ENCODE measurements at regions not wholly inside any gene's neighbourhood (a gene's known extent, or its start where the extent isn't known, plus 50 kb on each side); places are given as distances from the start of the nearest gene placed in this dataset.

DNA sequence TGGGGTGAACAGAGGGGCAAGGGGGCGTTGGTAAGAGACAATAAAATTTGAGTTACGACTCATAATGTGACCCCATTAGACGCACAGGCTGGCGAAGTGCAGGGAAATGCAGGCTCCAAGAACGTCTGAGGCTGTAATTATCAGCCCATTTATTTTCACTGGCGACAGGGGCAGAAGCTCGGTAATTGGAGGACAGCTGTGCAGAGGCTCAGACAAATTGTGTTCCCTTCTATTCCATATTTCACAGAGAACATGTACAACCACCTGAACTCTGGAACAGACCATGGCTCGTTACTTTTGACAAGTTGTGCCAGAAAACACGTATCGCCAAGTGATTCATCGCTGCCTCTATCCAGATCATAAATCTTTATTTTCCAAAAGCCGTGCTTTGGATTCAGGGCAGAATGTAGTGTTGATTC lies 137.3 kb upstream of the FRMD4A start:
- no peak overlapping the region for H3K27ac ChIP-seq
- DNase-seq = no peak
- H3K27me3 ChIP-seq = no peaks in the 10 kb centered on the region
- H3K4me3 ChIP-seq = no peak overlapping the region
- no peak for ATAC-seq
- in situ Hi-C loops (cut with MboI; ENCODE audit: low sequenced_read_pairs in 4 of 4) (no loop called here), intact Hi-C loops (cut with DNase I; ENCODE audit: low total_unique reads) (no loop called here)
- no peak for TF ChIP-seq POLR2A (IDR thresholded peaks at IDR 0.05)
- TF ChIP-seq, protein P1, sequence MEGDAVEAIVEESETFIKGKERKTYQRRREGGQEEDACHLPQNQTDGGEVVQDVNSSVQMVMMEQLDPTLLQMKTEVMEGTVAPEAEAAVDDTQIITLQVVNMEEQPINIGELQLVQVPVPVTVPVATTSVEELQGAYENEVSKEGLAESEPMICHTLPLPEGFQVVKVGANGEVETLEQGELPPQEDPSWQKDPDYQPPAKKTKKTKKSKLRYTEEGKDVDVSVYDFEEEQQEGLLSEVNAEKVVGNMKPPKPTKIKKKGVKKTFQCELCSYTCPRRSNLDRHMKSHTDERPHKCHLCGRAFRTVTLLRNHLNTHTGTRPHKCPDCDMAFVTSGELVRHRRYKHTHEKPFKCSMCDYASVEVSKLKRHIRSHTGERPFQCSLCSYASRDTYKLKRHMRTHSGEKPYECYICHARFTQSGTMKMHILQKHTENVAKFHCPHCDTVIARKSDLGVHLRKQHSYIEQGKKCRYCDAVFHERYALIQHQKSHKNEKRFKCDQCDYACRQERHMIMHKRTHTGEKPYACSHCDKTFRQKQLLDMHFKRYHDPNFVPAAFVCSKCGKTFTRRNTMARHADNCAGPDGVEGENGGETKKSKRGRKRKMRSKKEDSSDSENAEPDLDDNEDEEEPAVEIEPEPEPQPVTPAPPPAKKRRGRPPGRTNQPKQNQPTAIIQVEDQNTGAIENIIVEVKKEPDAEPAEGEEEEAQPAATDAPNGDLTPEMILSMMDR (IDR thresholded peaks at IDR 0.05 in 4 of 5, conservative IDR thresholded peaks at IDR 0.05 in 1 of 5) = no peak
- H3K4me1 ChIP-seq = no peaks in the 10 kb centered on the region
- no peaks in the 10 kb centered on the region for H3K9me3 ChIP-seq
- no peaks in the 10 kb centered on the region for H3K36me3 ChIP-seq

DNA sequence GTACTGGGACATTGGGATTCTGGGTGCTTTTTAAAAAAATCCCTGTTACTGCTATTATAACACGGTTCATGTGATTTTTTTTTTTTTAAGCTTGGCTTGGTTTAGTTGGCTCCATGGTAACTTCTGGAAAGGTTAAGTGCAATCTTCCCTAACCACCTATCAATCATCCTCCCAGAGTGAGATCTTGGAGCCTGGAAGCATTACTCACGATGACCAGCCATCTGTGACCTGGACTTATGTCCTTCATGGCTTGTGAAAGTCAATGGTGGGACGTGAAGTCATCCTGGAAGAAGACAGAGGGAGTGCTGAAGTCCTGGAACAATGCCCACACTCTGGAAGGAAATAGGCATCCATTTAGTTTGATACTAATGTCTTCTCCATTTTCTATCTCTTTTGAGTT lies 135.5 kb upstream of the FRMD4A start:
- TF ChIP-seq, protein P1 (IDR thresholded peaks at IDR 0.05 in 4 of 5, conservative IDR thresholded peaks at IDR 0.05 in 1 of 5) = no peak
- TF ChIP-seq POLR2A (IDR thresholded peaks at IDR 0.05) = no peak
- intact Hi-C loops (cut with DNase I; ENCODE audit: low total_unique reads) (no loop called here), in situ Hi-C loops (cut with MboI; ENCODE audit: low sequenced_read_pairs in 4 of 4) (no loop called here)
- peak; percentile 2 to 32 for DNase-seq
- H3K27ac ChIP-seq = no peak overlapping the region
- no peaks in the 10 kb centered on the region for H3K27me3 ChIP-seq
- H3K4me3 ChIP-seq = no peak overlapping the region
- no peaks in the 10 kb centered on the region for H3K9me3 ChIP-seq
- H3K4me1 ChIP-seq = no peaks in the 10 kb centered on the region
- peak in 1 of 2 donors; percentile 41 for ATAC-seq
- H3K36me3 ChIP-seq = no peaks in the 10 kb centered on the region

DNA sequence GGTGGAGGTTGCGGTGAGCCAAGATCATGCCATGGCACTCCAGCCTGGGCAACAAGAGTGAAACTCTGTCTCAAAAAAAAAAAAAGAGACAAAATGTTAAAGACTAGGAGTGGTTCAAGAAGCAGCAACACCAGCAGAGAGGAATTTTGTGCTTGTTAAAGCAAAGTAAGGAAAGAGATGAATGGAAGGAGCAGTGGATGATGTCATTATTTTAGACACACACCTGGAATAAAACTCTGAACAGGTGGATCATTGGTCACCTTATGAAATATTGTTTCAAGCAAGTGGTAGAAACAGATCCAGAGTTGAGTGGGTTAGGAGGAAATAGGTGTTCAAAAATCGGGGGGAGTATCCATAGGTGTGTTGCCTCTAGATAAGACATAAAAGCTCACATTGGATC lies 129.7 kb upstream of the FRMD4A start:
- no peaks in the 10 kb centered on the region for H3K27me3 ChIP-seq
- H3K27ac ChIP-seq = no peak overlapping the region
- no peak overlapping the region for H3K4me3 ChIP-seq
- no peak for ATAC-seq
- H3K9me3 ChIP-seq = no peaks in the 10 kb centered on the region
- H3K4me1 ChIP-seq = no peaks in the 10 kb centered on the region
- in situ Hi-C loops (cut with MboI; ENCODE audit: low sequenced_read_pairs in 4 of 4) = no loop called here
- H3K36me3 ChIP-seq = no peaks in the 10 kb centered on the region
- no peak for DNase-seq
- TF ChIP-seq POLR2A (IDR thresholded peaks at IDR 0.05) = no peak
- TF ChIP-seq, protein P1 (IDR thresholded peaks at IDR 0.05 in 4 of 5, conservative IDR thresholded peaks at IDR 0.05 in 1 of 5) = no peak
- intact Hi-C loops (cut with DNase I; ENCODE audit: low total_unique reads) = no loop called here

DNA sequence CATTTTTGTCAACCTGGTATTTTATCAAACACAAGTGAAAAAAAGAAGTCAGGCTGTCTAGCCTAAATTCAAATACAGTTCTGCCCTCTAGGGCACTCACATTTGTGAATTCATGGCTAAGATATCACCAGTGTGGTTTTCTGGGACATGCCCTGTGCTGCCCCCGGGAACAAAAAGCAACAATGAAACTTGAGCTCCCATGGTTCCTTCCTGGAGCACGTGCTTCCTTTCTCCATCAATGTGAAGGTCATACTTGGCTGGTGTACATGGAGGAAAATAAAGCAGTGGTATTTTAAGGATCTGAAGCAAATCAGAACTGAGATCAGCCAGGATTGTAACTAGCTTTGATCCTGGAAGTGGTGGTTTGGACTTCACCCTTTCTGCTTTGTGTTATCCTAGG lies 128.9 kb upstream of the FRMD4A start:
- ATAC-seq (no peak), DNase-seq (no peak)
- no peaks in the 10 kb centered on the region for H3K9me3 ChIP-seq
- TF ChIP-seq, protein P1 (IDR thresholded peaks at IDR 0.05 in 4 of 5, conservative IDR thresholded peaks at IDR 0.05 in 1 of 5) = no peak
- TF ChIP-seq POLR2A (IDR thresholded peaks at IDR 0.05) = no peak
- no peak overlapping the region for H3K4me3 ChIP-seq
- no peaks in the 10 kb centered on the region for H3K4me1 ChIP-seq
- H3K36me3 ChIP-seq = no peaks in the 10 kb centered on the region
- in situ Hi-C loops (cut with MboI; ENCODE audit: low sequenced_read_pairs in 4 of 4) = no loop called here
- intact Hi-C loops (cut with DNase I; ENCODE audit: low total_unique reads) = no loop called here
- H3K27ac ChIP-seq = no peak overlapping the region
- no peaks in the 10 kb centered on the region for H3K27me3 ChIP-seq

DNA sequence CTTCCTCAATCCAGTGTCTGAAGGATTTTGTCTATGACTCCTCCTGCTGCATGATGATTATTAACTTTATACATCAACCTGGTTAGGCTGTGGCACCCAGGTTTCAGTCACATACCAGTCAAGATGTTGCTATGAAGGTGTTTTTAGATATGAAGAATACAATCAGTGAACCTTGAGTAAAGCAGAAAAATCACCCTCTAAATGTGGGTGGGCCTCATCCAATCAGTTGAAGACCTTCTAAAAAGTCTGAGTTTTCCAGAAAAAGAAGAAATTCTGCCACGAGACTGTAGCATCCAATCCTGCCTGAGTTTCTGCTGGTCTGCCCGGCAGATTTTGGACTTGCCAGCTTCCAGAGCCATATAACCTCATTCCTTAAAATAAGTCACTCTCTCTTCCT lies 126.1 kb upstream of the FRMD4A start:
- no peak overlapping the region for H3K4me3 ChIP-seq
- no peak for DNase-seq
- no peaks in the 10 kb centered on the region for H3K9me3 ChIP-seq
- no peaks in the 10 kb centered on the region for H3K27me3 ChIP-seq
- H3K36me3 ChIP-seq = no peaks in the 10 kb centered on the region
- H3K4me1 ChIP-seq = no peaks in the 10 kb centered on the region
- TF ChIP-seq, protein P1 (IDR thresholded peaks at IDR 0.05 in 4 of 5, conservative IDR thresholded peaks at IDR 0.05 in 1 of 5) = no peak
- no peak for TF ChIP-seq POLR2A (IDR thresholded peaks at IDR 0.05)
- ATAC-seq = no peak
- intact Hi-C loops (cut with DNase I; ENCODE audit: low total_unique reads) = no loop called here
- in situ Hi-C loops (cut with MboI; ENCODE audit: low sequenced_read_pairs in 4 of 4) = no loop called here
- H3K27ac ChIP-seq = no peak overlapping the region
